ENCODE measurements at regions not wholly inside any gene's neighbourhood (a gene's known extent, or its start where the extent isn't known, plus 50 kb on each side); places are given as distances from the start of the nearest gene placed in this dataset.

DNA sequence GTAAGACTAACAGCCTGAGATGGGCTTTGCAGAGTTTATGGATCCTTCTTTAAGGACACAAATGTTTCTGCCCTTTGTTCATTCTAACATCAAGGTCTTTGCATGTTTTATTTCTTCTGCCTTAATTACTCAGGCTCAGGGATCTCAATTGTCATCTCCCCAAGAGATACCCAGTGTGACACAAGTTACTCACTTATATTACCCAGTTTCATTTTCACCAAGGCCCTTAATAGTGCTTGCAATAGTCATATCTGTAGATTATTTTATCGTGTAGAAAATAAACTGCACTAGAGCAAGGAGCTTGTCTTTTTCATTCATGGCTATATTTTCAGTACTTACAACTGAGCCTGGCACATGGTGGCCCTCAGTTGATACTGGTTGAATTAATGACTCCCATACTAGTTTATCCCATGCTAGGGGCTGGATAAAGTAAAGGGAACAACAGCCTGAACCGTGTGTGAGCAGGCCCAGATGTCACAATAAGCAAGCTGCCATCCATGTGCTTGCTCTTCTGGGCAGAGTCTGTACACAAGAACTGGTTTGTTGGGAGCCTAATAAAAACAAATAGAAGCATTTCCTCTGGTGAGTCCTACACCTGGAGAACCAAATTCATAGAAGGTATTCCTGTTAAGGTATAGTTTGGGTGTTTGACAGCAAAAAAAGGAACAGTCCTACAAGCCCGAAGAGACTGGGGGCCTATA, 112.5 kb upstream of the CD180 start:
- FAIRE-seq = no peak

DNA sequence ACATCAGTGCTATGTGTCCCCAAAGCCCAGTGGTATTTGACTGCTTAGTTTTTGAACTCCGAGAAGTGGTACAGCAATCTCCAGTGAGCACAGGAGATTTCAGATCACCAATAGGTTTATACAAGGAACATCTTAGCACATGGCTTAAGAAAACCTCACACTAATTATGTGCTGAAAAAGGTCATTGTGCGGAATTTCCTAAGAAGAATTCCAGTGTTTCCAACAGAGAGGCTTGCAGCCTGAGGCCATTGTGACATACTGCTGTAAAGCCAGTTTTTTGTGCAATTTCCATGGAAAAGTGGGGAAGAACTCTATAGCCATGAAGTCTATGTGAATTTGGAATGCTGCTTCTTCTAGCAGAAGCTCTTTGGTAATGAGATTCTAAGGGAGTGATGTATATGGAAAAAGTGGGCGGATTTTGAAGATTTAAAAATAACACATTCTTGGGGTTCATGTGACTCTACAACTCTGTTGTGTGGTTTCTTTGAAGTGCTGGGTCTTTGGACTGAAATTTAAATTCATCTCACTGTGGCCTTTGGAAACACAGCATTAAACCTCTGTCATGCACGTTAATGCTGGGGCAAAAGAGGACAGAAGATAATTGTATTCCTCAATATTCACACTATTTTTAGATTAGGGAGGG, 110.5 kb upstream of the CD180 start:
- no peak for FAIRE-seq

DNA sequence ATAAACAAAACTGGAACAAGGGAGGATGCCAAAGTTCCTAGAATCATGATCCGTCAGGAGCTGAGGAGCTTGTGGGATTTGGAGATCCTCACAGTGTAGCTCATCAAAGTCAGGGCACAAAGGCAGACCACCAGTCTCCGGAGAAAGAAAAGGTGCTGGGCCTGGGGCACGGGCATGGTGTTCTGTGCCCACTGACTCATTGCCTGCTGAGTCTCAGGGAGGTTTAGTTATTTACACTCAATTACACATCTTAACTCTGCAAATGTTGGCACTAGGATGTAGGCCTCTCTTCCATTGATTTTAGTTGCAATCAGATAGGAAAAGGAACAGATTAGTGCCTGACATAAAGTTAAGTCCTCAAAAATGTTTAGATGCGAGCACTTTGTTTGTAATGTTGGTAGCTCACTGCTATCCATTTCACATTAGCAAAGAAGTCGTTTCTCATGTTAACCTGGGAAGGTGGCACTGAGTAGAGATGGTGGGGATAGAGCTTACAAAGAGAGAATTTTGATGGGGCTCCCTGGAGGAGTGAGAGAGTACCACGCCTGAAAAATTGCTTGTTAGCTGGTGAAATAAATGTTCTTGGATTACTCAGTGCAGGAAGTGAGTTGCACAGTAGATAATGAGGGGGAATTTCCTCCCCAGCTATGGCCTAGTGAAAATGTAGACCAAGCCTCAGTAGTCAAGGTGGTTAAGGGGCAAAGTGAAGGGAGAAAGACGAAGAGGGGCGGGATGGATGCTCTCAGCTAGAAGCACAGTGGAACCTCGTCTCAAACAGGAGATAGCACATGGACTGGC, 109.5 kb upstream of the CD180 start:
- no peak for FAIRE-seq

DNA sequence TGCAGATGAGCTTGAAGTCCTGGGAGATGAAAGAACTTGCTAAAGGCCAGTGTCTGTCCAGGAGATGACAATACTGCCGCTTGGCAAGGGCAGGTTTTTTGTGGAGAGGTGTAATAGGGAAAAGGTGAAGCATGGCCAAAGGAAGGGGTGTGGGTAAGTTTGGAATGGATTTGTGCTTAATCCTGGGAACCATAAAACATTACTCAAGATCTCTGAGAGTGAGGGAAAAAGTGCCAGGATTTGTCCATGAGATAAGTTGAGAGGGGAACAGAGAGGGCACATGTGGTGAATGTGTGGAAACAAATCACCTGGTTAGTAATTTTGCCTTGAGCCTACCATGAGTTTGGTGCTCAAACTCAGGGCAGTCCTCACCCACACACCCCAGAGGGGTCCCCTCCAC, 108.8 kb upstream of the CD180 start:
- FAIRE-seq = no peak

DNA sequence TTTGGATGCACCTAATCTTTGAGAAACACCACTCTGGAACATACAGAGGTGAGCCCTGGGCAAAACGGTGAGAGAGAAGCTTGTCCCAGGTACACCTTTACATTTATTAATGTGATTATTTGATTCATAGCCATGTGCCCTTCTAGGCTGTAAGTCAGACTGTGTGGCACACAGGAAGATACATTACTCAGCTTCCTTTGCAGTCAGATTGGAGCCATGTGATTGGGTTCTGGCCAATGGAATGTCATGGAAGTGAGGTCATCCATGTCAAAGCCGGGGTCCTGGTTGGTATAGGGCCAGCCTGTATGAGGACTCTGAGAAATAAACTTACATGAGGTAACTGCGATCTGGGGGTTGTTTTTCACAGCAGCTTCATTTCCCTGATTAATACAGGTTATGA, 106.8 kb upstream of the CD180 start:
- no peak for FAIRE-seq

DNA sequence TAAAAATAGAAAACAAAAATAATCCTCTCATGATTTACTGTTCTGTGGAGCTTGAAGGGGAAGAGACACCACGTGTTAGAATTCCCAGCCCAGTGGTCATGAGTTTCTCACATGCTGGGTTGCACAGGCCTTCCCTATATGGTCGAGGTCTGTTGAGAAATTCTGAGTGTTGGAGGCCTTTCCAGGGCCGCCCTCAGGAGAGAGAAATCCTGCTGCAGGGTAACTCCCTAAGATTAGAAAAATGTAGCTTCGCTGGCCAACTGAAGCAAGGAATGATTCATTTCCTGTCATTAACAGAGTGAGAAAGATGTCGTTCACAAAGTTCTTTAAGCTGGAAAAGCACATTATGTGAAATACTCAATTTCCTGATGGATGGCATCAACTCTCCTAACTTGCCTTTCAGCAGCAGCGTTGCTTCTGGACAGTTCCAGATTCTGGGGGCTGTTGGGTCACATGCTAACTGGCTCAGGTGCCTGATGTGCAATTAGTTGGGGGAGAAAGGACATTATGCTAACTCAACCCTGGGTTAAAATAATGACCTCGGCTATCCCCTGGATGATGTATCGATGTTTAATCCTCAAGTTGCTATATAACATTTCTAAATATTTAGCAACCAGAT, 104.8 kb upstream of the CD180 start:
- no peak for FAIRE-seq

- no peak for FAIRE-seq
Observed at GRCh38 chr5:67300326-67300725, 103.7 kb upstream of the CD180 start.

DNA sequence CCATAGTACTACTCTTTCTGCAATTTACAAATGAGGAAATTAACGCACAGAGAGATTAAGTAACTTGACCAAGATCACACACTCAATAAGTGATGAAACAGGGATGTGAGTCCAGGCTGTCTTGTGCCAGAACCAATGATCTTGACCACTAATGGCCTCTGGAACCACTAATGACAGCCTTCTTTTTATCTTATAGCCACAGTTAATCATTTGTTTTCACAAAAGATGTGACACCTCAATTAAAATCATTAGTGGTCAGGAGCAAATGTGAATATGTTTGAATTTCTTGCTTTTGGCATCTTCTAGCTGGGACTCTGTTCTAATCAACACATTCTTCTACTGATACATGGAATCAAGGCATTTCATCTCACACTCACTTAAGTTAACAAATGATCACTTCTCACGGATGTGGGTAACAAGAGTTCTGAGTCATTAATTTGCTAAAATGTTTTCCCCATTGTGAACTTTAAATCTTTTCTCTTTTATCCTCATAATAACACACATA, 102.7 kb upstream of the CD180 start:
- FAIRE-seq = no peak

DNA sequence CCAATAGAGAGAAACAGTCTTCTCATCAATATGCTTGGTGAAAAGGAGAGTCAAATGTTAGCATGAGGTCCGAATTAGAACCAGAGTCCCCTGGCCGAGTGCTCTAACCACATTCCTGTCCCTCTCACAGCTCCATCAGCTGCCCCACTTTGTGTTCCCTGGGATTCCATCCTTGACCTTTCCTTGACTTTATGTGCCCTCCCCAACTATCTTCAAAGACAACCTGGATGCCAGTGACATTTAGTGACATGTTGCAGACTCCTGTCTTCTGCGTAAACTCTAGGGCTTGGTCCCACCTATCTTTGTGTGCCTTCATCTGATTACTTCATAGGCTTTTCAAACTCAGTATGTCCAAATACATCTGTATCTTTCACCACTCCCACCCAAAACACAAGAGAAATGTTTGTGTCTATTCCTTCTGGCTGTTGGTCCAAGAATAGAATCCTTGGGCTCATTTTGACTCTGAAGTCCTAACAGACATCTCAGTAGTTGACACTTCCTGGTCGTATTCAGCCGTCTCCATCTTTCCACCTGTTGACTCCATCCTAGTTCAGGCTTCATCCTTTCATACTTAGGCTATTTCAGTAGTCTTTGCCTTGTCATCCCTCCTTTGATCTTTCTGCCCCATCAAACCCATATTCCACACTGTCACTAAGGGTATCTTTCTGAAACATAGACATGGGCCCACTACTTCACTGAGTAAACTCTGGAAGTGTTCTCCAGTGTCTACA, 101.4 kb upstream of the CD180 start:
- no peak for FAIRE-seq

GRCh38 chr5:67297376-67297775, 100.8 kb upstream of the CD180 start:
- no peak for FAIRE-seq

GRCh38 chr5:67294266-67294938, 97.8 kb upstream of the CD180 start:
- FAIRE-seq = no peak

DNA sequence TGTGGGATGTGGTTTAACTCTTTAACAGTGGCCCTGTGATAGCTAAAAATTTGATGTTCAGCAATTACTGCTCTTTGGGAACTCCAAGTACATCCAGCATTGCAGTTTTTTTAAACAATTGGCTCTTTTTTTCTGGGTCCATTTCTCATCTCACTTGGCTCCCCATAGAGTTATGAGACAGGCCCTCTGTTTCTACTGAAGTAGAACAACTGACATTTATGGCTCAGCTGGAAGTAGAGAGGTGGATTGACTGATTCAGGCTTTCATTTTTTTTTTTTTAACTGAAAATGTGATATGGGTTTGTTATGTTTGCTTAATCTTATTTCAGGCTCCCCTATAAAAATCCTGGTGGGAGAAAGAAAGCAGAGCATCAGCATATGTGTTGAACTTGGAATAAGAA, 96.6 kb upstream of the CD180 start:
- no peak for FAIRE-seq

GRCh38 chr5:67292201-67292940, 95.8 kb upstream of the CD180 start:
- no peak for FAIRE-seq

DNA sequence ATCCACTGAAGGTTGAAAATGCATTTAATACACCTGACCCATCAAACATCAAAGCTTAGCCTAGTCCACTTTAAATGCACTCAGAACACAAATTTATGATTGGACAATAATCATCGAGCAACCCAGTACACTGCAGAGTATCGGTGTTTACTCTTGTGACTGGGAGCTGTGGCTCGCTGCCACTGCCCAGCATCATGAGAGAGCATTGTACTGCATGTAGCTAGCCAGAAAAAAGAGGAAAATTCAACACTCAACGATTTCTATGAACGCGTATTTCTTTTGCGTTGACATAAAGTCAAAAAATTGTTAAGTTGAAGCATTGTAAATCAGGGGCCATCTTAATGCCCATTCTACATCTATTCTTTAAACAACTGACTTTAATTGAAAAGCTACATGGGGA, 95.1 kb upstream of the CD180 start:
- no peak for FAIRE-seq

DNA sequence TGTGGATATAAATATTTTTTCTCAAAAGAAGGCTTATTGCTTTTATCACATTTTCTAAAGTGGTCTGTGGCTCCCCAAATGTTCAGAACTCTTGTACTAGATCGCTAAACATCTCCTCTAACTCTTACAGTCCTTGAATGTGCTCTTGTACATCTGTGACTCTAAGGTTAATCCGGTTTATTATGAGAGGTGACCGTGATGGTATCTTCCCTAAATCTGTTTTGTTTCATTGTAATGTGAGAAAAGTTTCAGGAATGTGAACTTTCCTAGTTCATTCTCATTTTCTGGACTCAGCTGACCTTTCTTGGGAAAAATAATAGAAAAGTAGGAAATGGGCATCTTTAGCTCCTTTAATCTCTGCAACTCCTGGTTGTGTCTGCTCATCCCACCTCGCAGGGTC, 94.5 kb upstream of the CD180 start:
- no peak for FAIRE-seq

- FAIRE-seq = no peak
Observed at GRCh38 chr5:67290655-67291054, 94.1 kb upstream of the CD180 start.

- FAIRE-seq = no peak
Observed at GRCh38 chr5:67289763-67290521, 93.3 kb upstream of the CD180 start.

- FAIRE-seq = no peak
Observed at GRCh38 chr5:67287510-67288268, 91.1 kb upstream of the CD180 start.

DNA sequence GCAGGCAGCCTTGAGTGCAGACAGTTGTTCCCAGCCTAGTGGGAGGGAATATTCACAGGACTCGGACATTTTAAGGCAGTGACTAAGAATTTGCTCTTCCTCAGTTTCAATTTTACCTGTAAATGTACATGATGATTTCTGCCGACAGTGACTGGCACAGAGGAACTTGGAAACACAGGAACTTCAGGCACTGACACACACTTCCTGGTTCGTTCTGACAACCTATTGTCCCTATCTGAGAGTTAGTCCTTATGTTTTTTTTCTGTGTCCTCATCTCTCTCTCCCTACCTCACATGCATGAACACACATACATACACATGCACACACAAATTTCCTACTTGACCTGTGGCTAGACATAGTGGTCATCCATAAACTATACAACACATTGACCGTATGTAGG, 89.4 kb upstream of the CD180 start:
- FAIRE-seq = no peak

DNA sequence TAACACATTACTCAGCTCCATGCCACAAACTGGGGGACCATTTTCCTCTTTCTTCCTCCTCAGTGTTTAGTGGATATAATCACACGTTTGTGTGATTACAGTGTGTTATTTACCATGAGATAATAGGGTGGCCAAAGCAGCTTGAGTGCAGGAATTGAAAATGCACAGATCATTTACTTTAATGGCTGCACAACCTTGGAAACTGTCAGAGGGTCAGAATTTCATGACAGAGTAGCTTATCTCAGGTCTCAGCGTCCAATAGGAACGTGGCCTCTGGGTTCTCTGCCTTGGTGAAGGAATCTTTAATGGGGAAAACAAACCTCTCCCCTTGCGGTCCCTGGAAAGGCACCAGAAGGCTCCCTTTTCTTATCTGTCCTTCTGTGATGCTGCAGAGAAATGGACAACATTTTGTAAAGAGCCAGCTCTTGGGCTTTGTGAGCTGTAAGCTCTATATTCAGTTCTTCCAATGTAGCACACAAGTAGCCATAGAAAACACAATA, 87.4 kb upstream of the CD180 start:
- no peak for FAIRE-seq
